Caco-2 (cell line): ENCODE measurements at regions not wholly inside any gene's neighbourhood (a gene's known extent, or its start where the extent isn't known, plus 50 kb on each side); places are given as distances from the start of the nearest gene placed in this dataset.

ENCODE experiments used
- BruUV-seq: library from RNA; stranded (reverse); fragments of 400-500 nt; replicated peaks from 2 replicates; lab custom pipeline; 2021; lab: Mats Ljungman, UMichigan
- CTCF ChIA-PET: fragments of 300-600 bp; sonication (Branson Sonifier 250); formaldehyde crosslinking; loops from one replicate; lab custom pipeline; 2022; ENCODE audit warnings: antibody characterized with exemption; lab: Charles Lee
- POLR2A ChIA-PET: fragments of 300-600 bp; sonication (Branson Sonifier 250); formaldehyde crosslinking; loops from one replicate; lab custom pipeline; 2022; ENCODE audit warnings: antibody characterized with exemption; lab: Charles Lee
- DNase-seq, 2 experiments: peaks; one replicate each; pipeline versions ENCODE4 v3.0.0 to v3.0.0-alpha.2; 2020 to 2022
- H3K27me3 ChIP-seq: replicated peaks from 2 replicates; pipeline ENCODE4 v1.6.0; 2011; ENCODE audit warnings: low read length; ENCODE audit not compliant: control insufficient read depth, insufficient read depth
- H3K36me3 ChIP-seq: 2 replicates; pipeline ENCODE4 v1.5.1; 2011; ENCODE audit warnings: low read length; ENCODE audit not compliant: control insufficient read depth, insufficient read depth
- H3K4me1 ChIP-seq: fragments of 250-450 bp; sonication (Bioruptor Pico); 2 replicates; pipeline ENCODE4 v1.5.1; 2020; ENCODE audit warnings: mild to moderate bottlenecking
- H3K4me3 ChIP-seq: 2 replicates; pipeline ENCODE4 v1.5.1; 2011; ENCODE audit warnings: low read depth, mild to moderate bottlenecking, control low read depth, low read length
- H3K9me3 ChIP-seq: fragments of 250-450 bp; sonication (Bioruptor Pico); 2 replicates; pipeline ENCODE4 v1.5.1; 2020; ENCODE audit warnings: mild to moderate bottlenecking, moderate library complexity
- H3K27ac Mint-ChIP-seq: one replicate; pipeline ENCODE4 v1.8.0; 2022; ENCODE audit warnings: mixed read lengths; ENCODE audit not compliant: unreplicated experiment
- H3K27me3 Mint-ChIP-seq: one replicate; pipeline ENCODE4 v1.8.0; 2022; ENCODE audit warnings: mixed read lengths; ENCODE audit not compliant: insufficient read depth, unreplicated experiment
- H3K36me3 Mint-ChIP-seq: one replicate; pipeline ENCODE4 v1.8.0; 2022; ENCODE audit warnings: mild to moderate bottlenecking, mixed read lengths; ENCODE audit not compliant: insufficient read depth, unreplicated experiment
- H3K4me1 Mint-ChIP-seq: one replicate; pipeline ENCODE4 v1.8.0; 2022; ENCODE audit warnings: low read depth, mixed read lengths; ENCODE audit not compliant: unreplicated experiment
- H3K4me3 Mint-ChIP-seq: one replicate; pipeline ENCODE4 v1.8.0; 2022; ENCODE audit warnings: mild to moderate bottlenecking, moderate library complexity, mixed read lengths; ENCODE audit not compliant: unreplicated experiment
- H3K9me3 Mint-ChIP-seq: one replicate; pipeline ENCODE4 v1.8.0; 2022; ENCODE audit warnings: mixed read lengths; ENCODE audit not compliant: unreplicated experiment
- intact Hi-C: fragments of 100-400 bp; cut with micrococcal nuclease; formaldehyde crosslinking; loops from one replicate; pipeline ENCODE4 v1.10.0; 2022; ENCODE audit not compliant: unreplicated experiment
- TF ChIP-seq, protein P1 (sequence below), 2 experiments: fragments of 200-600 bp in 1 of 2; IDR thresholded peaks; 1 replicate in 1 of 2; 2 replicates in 1 of 2; pipeline versions ENCODE4 v1.5.1 to v1.8.0; 2011 to 2022; ENCODE audit warnings: antibody characterized with exemption in 1 of 2, control low read depth in 1 of 2, inconsistent platforms in 1 of 2, low read depth in 1 of 2, low read length in 1 of 2, mild to moderate bottlenecking in 1 of 2, moderate library complexity in 1 of 2; ENCODE audit not compliant: insufficient read depth in 1 of 2, severe bottlenecking in 1 of 2, unreplicated experiment in 1 of 2

DNA sequence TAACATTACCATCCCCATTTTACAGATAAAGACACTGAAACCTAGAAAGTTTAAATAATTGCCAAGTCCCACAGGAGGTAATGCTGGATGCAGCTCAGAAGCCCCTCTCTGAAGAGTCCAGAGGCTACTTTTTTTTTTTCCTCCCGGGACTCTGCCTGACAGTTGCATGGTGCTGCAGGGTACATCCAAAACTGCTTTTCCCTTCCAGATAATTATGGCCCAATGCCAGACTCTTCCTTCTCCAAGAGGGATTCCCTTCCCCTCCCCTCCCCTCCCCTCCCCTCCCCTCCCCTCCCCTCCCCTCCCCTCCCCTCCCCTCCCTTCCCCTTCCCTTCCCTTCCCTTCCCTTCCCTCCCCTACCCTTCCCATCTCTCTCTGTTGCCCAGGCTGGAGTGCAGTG, 122.9 kb downstream of the LSMEM1 start:
- ChIA-PET CTCF (no interaction called here), POLR2A (no interaction called here)
- no peak overlapping the region for H3K4me3 ChIP-seq
- H3K4me1 ChIP-seq, result no peaks in the 10 kb centered on the region
- no TSS peak for BruUV-seq
- TF ChIP-seq, protein P1, sequence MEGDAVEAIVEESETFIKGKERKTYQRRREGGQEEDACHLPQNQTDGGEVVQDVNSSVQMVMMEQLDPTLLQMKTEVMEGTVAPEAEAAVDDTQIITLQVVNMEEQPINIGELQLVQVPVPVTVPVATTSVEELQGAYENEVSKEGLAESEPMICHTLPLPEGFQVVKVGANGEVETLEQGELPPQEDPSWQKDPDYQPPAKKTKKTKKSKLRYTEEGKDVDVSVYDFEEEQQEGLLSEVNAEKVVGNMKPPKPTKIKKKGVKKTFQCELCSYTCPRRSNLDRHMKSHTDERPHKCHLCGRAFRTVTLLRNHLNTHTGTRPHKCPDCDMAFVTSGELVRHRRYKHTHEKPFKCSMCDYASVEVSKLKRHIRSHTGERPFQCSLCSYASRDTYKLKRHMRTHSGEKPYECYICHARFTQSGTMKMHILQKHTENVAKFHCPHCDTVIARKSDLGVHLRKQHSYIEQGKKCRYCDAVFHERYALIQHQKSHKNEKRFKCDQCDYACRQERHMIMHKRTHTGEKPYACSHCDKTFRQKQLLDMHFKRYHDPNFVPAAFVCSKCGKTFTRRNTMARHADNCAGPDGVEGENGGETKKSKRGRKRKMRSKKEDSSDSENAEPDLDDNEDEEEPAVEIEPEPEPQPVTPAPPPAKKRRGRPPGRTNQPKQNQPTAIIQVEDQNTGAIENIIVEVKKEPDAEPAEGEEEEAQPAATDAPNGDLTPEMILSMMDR (IDR thresholded peaks at IDR 0.05; ENCODE audit: insufficient read depth in 1 of 2, low read depth in 1 of 2, low read length in 1 of 2, severe bottlenecking in 1 of 2, unreplicated experiment in 1 of 2), result no peak
- H3K9me3 Mint-ChIP-seq, result no peaks in the 10 kb centered on the region
- no peaks in the 10 kb centered on the region for H3K9me3 ChIP-seq
- no peaks in the 10 kb centered on the region for H3K4me1 Mint-ChIP-seq
- no peak for DNase-seq
- intact Hi-C loops, result no loop called here
- no peaks in the 10 kb centered on the region for H3K27me3 Mint-ChIP-seq
- no peak overlapping the region for H3K27ac Mint-ChIP-seq
- no peaks in the 10 kb centered on the region for H3K36me3 ChIP-seq
- H3K4me3 Mint-ChIP-seq, result no peak overlapping the region
- no peaks in the 10 kb centered on the region for H3K27me3 ChIP-seq
- H3K36me3 Mint-ChIP-seq, result no peaks in the 10 kb centered on the region

DNA sequence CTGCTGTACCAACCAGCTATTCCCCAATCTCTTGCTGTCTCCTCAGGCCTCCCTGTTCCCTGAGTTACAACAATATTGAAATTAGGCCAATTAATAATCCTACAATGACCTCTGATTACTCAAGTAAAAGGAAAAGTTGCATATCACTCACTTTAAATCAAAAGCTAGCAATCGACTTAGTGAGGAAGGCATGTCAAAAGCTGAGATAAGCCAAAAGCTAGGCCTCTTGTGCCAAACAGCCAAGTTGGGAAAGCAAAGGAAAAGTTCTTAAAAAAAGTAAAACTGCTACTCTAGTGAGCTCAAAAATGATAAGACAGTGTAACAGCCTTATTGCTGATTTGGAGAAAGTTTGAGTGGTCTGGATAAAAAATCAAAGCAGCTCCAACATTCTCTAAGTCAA, 129.8 kb downstream of the LSMEM1 start:
- Histone ChIP-seq H3K4me1 (no peaks in the 10 kb centered on the region), H3K9me3 (no peaks in the 10 kb centered on the region), H3K36me3 (no peaks in the 10 kb centered on the region), H3K4me3 (no peak overlapping the region), H3K27me3 (no peaks in the 10 kb centered on the region)
- intact Hi-C loops, result no loop called here
- Mint-ChIP-seq H3K27me3 (no peaks in the 10 kb centered on the region), H3K4me1 (no peaks in the 10 kb centered on the region), H3K4me3 (no peak overlapping the region), H3K27ac (no peak overlapping the region), H3K9me3 (no peaks in the 10 kb centered on the region), H3K36me3 (no peaks in the 10 kb centered on the region)
- POLR2A ChIA-PET, result no interaction called here
- no peak for DNase-seq
- TF ChIP-seq, protein P1 (IDR thresholded peaks at IDR 0.05; ENCODE audit: insufficient read depth in 1 of 2, low read depth in 1 of 2, low read length in 1 of 2, severe bottlenecking in 1 of 2, unreplicated experiment in 1 of 2), result no peak
- BruUV-seq, result no TSS peak
- CTCF ChIA-PET, result no interaction called here

DNA sequence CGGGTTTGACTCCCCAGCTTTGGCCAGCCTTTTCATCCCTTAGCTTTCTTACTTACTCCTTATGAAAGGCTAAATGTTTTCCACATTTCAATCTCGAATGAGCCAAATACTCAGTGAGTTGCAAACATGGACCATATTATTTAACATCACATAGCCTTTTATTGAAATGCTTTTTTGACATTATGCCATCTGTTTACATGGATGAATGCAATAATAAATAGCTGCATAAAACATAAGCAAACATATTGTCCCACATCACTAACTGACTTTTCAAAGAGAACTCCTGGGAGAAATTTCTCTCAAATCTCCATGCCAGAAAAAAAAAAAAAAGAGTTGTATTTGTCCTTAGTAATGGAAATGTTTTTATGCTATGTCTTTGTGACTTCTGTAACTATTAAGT, 134.9 kb downstream of the LSMEM1 start:
- H3K36me3 Mint-ChIP-seq, result no peaks in the 10 kb centered on the region
- TF ChIP-seq, protein P1 (IDR thresholded peaks at IDR 0.05; ENCODE audit: insufficient read depth in 1 of 2, low read depth in 1 of 2, low read length in 1 of 2, severe bottlenecking in 1 of 2, unreplicated experiment in 1 of 2), result no peak
- H3K4me1 Mint-ChIP-seq, result no peaks in the 10 kb centered on the region
- POLR2A ChIA-PET, result no interaction called here
- BruUV-seq, result no TSS peak
- no peak for DNase-seq
- no peaks in the 10 kb centered on the region for H3K9me3 Mint-ChIP-seq
- H3K27ac Mint-ChIP-seq, result no peak overlapping the region
- no peaks in the 10 kb centered on the region for H3K9me3 ChIP-seq
- H3K27me3 Mint-ChIP-seq, result peaks cover 2% of the 10 kb centered on the region
- H3K36me3 ChIP-seq, result no peaks in the 10 kb centered on the region
- H3K4me1 ChIP-seq, result no peaks in the 10 kb centered on the region
- H3K4me3 ChIP-seq, result no peak overlapping the region
- intact Hi-C loops, result loop anchor here (5.0 kb wide), 1 partner anchor 1262 kb away; no protein-coding TSS in a partner anchor
- H3K27me3 ChIP-seq, result no peaks in the 10 kb centered on the region
- H3K4me3 Mint-ChIP-seq, result no peak overlapping the region
- CTCF ChIA-PET, result no interaction called here
